GM21786 (cell line): ENCODE measurements at regions not wholly inside any gene's neighbourhood (a gene's known extent, or its start where the extent isn't known, plus 50 kb on each side); places are given as distances from the start of the nearest gene placed in this dataset.

Experiments
- ATAC-seq: cut with Tn5 transposase; IDR thresholded peaks from one replicate; pipeline ENCODE4 v1.9.1; 2021; ENCODE audit not compliant: unreplicated experiment

- no peak for ATAC-seq
These were observed 368.8 kb downstream of the SUCLA2 start for GRCh38 chr13:47632311-47632710.

- ATAC-seq = no peak
These were observed 372.4 kb downstream of the SUCLA2 start for GRCh38 chr13:47628666-47629065.

- ATAC-seq = no peak
These were observed 377.2 kb downstream of the SUCLA2 start for GRCh38 chr13:47623862-47624261.

DNA sequence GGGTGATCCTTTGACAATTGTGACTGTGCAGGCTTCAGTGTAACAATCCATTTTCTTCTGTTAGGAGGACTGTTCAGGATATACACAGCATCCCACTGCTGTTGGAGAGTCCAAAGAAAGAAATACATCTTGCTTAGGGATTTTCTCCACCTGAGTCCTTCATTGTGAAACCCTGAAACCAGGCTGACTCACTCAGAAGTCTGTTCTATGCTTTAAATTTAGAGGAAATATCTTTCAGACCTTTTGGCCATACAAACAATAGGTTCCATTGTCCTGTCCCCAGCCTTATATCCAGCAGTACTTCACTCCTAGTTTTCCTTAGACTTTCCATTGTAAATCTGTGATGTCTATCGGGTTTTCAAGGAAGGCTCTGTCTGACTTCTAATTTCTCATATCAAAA is 379.1 kb downstream of the SUCLA2 start:
- no peak for ATAC-seq

DNA sequence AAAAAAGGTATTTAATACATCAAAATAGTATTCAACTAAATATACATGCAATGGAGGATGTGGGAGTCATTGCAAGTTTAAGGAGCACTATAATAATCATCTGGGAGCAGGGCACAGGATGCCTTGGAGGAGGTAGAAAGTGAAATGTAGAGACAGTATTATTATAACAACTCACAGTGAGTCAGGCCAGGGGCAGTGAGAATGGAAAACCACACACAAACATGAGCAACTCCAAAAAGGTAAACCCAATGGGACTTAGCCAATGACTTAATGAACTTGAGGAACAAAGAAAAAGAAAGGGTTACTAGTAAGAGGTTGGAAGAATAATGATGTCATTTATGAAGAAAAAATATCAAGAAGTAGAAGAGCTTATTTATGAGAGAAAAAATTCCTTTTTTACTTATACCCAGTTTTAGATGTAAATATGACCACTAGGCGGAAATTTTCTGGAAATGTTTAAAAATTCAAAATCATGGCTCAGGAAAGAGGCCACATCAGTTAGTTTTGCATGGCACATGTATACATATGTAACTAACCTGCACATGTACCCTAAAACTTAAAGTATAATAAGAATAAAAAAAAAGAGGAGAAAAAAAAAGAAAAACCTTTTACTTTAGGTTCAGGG is 389.3 kb downstream of the SUCLA2 start:
- ATAC-seq = no peak

DNA sequence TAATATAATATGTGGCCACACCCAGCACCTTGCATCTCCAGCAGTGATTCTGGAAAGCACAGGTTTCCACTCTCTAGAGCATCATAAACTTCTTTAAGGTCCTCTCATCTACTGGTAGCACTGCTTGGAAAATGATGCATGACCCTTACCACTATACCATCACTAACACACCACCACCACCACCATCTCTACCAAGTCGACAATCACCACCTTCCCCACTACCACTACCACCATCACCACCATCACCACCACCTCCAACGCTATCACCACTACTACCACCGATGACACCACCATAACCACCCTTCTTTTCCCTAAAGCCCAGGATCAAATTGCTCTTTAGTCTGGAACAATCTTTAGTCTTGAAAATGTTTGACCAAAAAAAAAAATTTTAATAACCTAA is 390.4 kb downstream of the SUCLA2 start:
- ATAC-seq = no peak

- no peak for ATAC-seq
These were observed 397.7 kb downstream of the SUCLA2 start for GRCh38 chr13:47603365-47603764.

- ATAC-seq = no peak
These were observed 402.6 kb downstream of the SUCLA2 start for GRCh38 chr13:47598340-47598911.

- ATAC-seq = no peak
These were observed 406.2 kb downstream of the SUCLA2 start for GRCh38 chr13:47594833-47595232.

GRCh38 chr13:47592256-47592655 is 408.8 kb downstream of the SUCLA2 start:
- ATAC-seq = no peak

DNA sequence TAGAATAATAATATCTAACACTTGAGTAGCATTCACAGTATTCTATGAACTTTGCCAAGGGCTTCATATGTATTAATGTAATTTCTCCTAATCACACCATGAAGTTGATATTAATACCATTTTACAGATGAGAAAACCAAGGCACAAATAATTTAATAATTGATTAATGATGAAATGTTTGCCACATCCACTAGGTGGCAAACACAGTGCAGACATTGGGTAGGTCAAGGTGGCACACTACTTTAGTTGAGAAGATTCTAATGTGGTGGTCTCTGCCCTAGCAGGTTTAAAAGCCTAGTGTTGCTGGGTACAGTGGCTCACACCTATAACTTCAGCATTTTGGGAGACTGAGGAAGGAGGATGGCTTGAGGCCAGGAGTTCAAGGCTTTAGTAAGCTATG is 412.4 kb downstream of the SUCLA2 start:
- no peak for ATAC-seq

DNA sequence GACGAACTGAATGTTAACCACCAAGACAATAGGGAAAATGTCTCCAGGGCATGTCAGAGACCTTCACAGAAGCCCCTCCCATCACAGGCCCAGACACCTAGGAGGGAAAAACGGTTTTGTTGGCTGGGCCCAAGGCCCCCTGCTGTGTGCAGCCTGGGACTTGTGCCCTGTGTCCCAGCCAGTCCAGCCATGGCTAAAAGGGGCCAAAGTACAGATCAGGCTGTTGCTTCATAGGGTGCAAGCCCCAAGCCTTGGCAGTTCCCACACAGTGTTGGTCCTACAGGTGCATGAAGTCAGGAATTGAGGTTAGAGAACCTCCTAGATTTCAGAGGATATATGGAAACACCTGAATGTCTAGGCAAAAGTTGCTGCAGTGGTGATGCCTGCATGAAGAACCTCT is 428.7 kb downstream of the SUCLA2 start:
- no peak for ATAC-seq

- ATAC-seq = no peak
These were observed 437.0 kb downstream of the SUCLA2 start for GRCh38 chr13:47564041-47564440.

DNA sequence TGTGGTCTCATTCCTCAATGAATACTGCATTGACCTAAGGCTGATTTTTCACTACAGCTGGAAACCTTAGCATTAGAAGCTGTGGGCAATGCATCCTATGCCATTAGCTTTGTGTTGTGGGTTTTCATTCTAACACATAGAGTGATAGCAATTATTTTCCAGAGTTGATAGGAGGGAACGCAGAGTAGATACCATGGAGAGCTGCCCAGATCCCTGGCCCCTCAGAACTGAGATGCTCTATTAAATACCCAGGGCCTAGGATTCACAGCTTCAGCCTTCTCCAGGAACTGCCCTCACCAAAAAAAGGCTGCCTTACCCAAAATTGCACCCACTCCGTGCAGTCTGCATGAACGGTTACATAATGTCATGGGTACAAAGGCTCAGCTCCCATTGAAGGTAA is 444.4 kb downstream of the SUCLA2 start:
- ATAC-seq = no peak

DNA sequence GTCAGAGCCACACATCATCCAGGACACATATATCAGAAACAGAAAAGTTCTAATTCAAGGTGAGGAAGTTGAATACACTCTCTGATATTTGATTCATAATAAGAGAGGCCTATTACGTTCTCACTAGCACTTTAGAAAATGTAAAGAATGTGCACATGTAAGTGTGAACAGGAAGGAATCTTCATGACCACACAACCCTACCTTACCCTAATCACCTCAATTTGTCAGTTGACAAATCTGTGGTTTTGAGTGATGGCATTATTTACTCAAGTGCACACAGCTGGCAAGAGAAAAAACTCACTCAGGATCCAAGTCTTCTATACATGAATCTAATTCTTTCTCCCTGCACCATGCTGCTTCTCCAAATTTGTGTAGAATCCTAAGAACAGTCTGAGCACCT is 445.8 kb downstream of the SUCLA2 start:
- ATAC-seq = no peak

- no peak for ATAC-seq
These were observed 447.6 kb downstream of the SUCLA2 start for GRCh38 chr13:47553329-47553977.

GRCh38 chr13:47549219-47549752 is 451.8 kb downstream of the SUCLA2 start:
- ATAC-seq = no peak

DNA sequence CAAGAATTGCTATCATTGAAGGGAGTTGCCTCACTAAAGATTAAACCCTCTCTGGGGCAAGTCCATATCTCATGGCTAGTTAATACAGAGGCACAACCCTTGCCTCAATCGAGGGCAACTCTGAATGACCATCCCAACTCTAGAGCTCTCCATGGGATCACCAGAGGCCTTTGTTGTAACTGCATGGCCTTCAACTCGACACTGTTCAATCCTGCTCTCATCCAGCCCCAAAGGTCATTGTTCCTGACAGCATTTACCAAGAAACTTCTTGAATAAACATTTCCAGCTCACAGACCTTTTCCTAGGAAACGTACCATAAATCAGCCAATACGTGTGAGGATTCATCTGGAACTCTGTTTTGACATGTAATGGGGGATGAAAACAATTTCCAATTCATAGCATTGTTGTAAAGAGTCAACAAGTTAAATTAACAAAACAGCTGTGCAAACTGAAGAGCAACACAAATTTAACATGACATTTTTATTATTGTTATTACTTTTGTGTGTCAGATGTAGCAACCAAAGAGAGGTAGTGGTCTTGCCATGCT is 452.7 kb downstream of the SUCLA2 start:
- ATAC-seq = no peak

GRCh38 chr13:47546391-47547225 is 454.5 kb downstream of the SUCLA2 start:
- ATAC-seq = no peak

DNA sequence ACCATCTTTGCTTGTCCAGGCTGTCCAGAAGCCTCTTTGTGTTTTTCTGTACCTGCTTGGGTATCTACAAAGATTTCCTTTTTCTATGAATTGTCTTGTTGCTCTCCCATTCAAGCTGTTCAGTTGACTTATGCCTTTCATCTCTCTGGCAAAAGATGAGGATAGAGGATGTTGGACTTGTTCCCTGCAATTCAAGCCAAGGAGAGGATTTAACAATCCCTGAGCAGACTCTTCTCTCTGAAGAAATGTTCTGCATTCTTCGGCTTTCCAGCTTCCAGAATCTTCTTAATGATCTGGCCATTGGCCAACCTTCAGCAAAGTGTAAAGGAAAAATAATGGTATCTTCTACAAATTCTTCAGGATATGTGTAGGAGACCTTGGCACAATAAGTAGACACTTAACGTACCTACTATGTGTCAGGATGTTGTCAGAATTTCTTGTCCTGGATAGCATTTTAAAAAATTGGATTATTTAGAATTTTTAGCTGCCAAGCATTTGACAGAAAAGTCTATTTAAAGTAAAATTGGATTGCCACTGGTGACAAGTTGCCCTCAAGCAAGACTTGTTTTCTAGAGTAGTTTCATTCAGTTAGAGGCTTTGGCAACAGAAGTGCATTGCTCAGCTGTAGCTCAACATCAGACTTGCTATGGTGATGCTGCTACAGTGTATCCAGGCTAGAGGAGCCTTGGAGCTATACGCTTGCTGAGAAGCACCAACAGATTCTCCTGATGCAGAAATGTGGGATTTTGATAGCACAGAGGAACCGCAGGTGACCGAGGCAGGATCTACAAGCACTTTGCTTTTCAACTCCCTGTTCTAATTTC is 455.7 kb downstream of the SUCLA2 start:
- no peak for ATAC-seq
